ENCODE measurements at regions not wholly inside any gene's neighbourhood (a gene's known extent, or its start where the extent isn't known, plus 50 kb on each side); places are given as distances from the start of the nearest gene placed in this dataset.
A peak's percentile ranks its signal among the peaks of the same experiment; 100 is the strongest.
"Not testable (repeated sequence)": the region's sequence is repeated elsewhere in the genome, so short reads cannot be mapped to it uniquely, and the experiment has no call there.

DNA sequence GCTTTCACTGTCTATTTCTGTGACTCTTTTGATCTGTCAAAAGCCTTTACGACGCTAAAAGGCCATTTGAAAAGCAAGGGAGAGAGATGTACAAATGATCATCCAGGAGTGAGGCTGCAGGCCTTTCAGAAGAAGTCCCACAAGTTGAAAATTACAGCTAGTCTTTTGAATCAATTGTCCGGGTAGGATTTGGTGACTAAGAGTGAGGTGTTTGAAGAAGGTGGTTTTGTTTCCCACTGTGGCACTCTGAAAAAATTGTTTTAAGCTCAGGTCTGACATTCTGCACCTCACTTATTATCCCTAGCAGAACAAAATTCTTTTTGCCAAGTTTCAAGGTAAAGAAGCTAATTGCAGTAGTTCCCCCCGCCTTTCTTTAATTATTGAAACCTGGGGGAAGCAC is 50.8 kb upstream of the TMEM108 start:
- no peak for DNase-seq (ENCODE audit: low read depth, low spot score)

DNA sequence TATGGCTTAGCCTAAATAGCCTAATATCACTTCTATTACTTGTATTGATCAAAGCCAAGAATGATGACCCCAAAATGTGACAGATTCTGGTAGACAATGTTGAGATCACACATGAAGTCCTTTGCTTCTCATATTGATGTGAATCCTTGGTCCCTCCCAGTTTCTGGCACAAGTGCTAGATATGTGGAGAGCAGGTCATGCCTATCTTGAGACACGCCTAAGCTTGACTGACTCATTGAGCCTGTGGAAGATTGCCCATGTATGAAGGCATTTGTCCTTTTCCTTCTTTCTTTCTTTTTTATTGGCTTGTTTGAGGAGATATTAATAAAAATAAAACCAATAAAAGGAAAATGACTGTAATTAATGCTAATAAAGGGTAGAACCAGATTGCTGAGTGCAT is 54.0 kb upstream of the TMEM108 start:
- DNase-seq (ENCODE audit: low read depth, low spot score): no peak

DNA sequence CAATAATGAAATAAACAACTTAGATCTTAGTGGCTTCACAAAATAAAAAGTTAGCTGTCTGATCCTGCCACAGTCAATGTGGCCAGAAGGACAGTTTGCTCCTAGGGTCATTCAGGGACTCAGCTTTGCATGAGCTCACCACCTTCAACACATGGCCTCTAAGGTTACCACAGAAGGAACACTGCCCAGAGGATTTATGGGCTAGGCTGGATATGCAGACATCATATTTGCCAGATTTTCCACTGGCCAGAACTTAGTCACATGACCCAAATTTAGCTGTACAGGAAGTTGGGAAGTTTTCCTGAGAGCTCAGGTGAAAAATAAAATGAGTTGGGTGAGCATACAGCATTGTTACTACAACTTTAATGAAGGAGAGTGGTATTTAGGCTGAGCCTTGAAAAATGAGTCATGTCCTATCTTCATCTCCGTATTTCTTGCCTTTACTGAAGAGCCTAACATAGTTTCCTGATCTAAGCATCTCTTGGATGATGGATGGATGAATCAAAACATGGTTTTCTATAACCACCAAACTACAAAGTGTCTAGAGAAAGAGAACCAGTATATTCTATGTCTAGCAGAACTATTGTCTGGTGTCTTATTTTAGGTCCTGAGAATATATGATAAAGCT is 54.9 kb upstream of the TMEM108 start:
- no peak for DNase-seq (ENCODE audit: low read depth, low spot score)

DNA sequence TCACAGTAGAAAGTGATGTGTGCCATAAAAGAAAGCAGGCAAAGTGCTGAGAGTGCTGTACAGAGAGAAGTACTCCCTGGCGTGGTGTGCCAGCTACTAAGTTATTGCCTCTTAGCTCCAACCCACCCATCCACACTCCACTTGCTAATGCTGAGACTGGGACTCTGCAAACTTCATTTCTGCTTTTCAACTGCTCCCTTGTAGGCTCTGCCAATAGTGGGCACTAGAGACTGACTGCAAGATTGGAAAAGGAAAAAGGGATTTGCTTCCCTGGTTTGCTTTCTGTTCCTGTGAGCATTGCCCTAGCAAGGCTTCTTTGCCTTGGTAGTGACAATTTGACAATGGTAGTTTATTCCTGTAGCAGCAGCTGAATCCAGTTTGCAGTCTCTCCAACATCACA is 56.5 kb upstream of the TMEM108 start:
- DNase-seq (ENCODE audit: low read depth, low spot score): no peak

DNA sequence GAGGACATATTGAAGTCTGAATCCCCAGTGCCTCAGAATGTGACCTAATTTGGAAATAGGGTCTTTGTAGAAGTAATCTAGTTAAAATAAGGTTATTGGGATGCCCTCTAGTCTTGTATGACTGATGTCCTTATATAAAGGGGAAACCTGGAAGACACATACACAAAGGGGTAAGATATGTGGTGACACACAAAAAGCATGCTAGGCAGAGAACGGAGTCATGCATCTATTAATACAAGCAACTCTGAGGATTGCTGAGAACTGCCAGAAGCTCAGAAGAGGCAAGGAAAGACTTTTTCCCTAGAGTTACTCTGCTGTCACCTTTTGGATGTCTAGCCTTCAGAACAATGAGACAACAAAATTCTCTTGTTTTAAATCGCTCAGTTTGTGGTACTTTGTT is 58.1 kb upstream of the TMEM108 start:
- DNase-seq (ENCODE audit: low read depth, low spot score): no peak

DNA sequence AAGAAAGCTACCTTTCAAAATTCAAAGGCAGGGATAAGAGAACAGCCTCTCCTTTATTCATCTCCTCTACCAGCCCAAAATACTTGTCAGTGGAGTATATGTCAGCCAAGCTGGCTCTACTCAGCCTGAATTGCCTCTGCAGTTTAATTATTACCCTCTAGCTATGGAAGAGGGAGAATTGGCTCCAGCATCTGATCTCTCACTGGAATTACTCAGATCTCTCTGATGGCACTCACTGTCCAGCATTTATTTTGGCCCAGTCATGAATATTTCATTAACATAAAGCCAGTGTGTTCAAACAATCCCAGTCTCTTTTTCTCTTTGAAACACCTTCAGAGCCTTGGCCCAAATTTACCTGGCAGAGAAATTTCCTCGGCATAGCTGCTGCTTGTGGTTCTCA is 58.6 kb upstream of the TMEM108 start:
- DNase-seq (ENCODE audit: low read depth, low spot score): no peak

DNA sequence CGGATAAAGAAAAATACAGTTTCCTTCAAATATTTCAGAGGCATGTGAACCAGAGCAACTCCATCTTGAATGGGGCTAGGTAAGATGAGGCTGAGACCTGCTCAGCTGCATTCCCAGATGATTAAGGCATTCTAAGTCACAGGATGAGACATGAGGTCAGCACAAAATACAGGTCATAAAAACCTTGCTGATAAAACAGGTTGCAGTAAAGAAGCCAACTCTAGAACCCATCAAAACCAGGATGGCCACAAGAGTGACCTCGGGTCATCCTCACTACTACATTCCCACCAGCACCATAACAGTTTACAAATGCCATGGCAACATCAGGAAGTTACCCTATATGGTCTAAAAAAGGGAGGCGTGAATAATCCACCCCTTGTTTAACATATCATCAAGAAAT is 59.2 kb upstream of the TMEM108 start:
- DNase-seq (ENCODE audit: low read depth, low spot score): not testable (repeated sequence)

DNA sequence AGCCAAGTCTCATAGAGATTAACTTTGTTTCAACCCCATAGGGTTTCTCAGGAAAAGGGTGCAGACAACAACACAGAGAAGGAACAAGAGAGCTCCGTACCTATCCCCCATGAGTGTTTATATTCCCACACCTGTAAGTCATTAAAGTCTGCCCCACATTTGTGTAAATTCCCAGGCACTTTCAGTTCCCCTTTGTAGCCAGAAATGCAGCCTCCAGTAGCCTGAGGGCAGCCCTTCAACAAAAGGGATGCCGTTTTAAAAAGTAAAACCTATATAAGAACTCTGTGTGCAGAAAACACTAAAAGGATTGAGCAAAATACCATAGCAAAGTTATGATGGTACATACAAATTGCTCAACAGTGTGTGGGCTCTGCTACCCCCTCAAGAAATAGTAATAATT is 59.7 kb upstream of the TMEM108 start:
- DNase-seq (ENCODE audit: low read depth, low spot score): no peak

DNA sequence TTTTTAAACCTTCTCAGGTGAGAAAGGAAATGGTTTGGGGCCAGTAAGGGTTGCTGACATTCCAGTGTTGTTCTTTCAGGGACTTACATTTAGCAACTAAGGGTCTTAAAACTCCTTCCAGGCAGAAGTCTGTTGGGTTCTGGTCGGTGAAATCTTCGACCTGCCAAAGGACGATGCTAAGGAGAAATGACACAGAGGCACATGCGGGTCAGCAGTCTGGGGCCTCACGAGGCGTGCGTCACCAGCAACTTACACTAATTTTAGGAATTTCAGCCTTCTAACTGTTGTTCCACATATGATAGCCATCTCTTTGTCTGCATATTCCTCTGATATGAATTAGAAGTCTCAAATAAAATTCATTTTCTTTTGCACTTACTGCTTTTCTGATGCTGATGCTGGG is 64.1 kb upstream of the TMEM108 start:
- DNase-seq (ENCODE audit: low read depth, low spot score): no peak

DNA sequence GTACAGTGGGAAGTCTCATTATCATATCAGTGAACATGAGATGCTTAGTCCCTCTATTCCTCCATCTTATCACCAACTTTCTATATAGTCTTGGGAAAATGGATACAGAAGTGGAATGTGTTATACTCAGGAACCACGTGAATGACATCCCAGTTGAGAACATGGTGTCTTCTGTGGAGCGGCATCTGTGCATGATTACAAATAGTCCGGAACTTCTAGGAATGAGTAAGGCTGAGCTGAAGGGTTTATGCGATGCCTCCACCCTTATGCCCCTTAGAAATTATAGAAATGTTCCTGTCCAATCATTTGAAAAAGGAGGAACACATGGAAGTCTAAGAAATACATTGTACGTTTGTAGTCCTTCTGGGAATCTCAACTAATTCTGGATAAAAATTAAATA is 64.8 kb upstream of the TMEM108 start:
- no peak for DNase-seq (ENCODE audit: low read depth, low spot score)

DNA sequence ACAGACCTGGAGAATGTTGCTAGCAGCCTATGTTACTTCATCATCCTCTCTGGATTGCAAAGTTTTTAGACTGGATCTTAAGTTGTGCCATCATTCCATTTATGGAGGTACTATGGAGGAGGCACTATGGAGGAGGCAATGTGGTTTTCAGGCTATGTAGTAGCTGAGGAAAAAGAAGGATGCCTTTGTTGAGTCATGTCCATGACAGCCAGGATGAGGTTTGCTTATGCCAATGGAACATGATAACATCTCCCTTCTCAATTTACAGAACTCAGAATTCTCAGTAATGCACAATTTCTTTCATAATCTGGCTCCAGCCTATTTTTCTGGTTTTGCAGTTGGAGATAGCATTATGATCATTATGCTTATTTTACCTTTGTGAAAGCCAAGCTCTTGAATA is 65.9 kb upstream of the TMEM108 start:
- peak; percentile 14 for DNase-seq (ENCODE audit: low read depth, low spot score)

DNA sequence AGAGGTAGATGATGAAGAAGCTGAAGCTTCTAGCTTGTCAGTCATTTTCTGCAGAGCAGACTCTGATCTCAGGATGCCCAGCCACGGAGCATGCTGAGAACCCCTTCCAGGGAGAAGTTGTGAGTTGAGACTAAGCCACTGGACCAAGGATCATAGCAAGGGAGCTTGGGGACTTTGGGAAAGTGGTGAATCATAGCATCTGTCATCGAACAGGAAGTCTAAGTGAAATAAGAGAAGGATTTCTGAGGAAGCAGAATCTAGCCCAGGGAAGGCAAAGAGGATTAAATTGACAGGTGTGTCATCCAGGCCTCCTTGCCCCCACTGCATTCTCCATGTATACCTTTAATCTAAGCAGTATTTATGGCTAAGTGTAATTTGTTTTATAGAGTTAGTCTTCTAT is 71.8 kb upstream of the TMEM108 start:
- DNase-seq (ENCODE audit: low read depth, low spot score): no peak

DNA sequence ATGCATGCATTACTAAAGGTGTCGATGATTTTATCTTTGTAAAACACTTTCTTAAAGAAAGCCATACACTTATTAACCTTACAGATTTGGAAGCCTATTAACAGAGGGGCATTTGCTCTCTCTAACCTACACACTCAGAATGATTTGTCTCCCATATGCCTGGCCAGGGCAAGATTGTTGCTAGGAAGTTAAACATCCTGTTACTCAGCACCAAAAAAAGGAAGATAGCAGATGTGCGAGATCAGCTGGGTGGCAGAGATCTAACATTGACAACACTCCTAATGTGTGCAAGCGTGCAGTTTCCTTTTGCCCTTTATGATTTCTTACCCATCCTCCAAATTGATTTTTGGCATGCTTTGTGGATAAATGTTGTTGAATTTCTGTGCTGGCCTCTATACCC is 73.9 kb upstream of the TMEM108 start:
- no peak for DNase-seq (ENCODE audit: low read depth, low spot score)

DNA sequence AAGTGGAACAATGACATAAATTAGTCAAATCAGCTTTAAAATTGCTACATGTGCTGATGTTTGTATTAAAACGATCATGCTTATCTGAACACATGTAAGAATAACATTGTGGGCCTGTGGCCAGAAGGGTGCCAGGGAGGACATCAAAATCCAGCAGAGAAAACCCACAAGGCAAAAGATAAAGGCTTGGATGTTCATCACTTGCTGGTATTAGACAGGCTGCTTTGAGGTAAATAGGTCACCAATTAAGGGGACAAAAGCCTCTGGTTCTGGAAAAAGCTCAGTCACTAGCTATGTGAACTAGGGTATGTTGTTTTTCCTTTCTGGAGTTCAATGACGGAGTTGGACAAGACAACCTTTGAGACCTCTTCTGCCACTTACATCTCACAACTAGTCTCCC is 74.4 kb upstream of the TMEM108 start:
- DNase-seq (ENCODE audit: low read depth, low spot score): no peak

DNA sequence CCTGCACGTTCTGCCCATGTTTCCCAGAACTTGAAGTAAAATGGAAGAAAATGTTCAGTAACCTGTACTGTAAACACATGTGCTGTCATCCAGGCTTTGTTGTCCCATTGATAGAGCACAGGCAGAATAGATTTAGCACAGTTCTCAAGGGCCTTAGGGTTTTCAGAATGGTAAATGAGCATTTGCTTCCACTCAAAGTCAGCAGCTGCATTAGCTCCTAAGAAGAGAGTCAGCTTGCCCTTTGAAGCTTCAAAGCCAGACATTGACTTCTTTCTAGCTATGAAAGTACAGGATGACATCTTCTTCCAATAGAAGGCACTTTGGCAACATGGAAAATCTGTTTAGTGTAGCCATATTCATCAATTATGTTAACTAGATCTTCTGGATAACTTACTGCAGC is 76.2 kb upstream of the TMEM108 start:
- no peak for DNase-seq (ENCODE audit: low read depth, low spot score)

DNA sequence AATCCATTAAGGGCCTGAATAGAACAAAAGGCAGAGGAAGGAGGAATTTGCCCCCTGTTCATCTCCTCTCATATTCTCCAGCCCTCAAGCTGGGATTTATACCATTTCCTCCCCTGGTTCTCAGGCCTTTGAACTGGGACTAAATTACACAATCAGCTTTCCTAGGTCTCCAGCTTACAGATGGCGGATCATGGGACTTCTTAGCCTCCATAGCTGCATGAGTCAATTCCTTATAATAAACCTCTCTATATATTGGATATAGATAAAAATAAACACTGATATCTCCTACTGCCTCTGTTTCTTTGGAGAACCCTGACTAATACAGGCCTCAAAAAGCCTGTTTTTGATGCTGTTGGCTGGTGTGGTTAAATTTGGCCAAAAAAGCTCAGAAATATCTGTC is 84.5 kb upstream of the TMEM108 start:
- no peak for DNase-seq (ENCODE audit: low read depth, low spot score)

DNA sequence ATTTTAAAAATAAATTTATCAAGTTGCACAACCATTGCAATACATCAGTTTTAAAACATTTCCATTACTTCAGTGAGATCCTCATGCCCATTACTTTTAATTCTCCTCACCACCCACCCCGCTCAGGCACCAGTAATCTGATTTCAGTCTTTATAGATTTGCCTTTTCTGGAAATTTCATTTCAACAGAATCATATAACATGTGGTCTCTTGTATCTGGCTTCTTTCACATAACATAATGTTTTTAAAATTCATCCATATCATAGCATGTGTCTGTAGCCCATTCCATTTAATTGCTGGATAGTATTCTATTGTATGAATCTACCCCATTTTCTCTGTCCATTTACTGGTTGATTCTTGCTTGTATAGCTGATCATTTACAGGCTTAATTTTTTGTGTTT is 110.3 kb upstream of the TMEM108 start:
- no peak for DNase-seq (ENCODE audit: low read depth, low spot score)

DNA sequence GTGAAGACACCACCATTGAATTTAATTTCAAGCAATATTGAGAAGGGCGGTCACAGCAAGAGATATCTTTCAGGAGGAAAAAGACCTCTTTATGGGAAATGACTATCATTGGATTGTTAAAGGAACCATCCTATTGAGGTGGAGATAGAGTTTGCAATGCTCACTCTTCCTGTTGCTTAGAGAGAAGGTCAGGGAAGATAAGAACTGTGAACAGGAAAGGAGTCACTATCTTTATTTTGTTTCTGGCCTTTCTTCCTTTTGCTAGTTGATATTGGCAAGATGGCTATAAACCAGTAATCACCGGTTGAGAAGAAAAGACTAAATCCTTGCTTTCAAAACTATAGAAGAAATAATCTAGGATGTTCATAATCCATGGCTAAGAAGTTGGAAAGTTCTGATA is 112.1 kb upstream of the TMEM108 start:
- no peak for DNase-seq (ENCODE audit: low read depth, low spot score)

DNA sequence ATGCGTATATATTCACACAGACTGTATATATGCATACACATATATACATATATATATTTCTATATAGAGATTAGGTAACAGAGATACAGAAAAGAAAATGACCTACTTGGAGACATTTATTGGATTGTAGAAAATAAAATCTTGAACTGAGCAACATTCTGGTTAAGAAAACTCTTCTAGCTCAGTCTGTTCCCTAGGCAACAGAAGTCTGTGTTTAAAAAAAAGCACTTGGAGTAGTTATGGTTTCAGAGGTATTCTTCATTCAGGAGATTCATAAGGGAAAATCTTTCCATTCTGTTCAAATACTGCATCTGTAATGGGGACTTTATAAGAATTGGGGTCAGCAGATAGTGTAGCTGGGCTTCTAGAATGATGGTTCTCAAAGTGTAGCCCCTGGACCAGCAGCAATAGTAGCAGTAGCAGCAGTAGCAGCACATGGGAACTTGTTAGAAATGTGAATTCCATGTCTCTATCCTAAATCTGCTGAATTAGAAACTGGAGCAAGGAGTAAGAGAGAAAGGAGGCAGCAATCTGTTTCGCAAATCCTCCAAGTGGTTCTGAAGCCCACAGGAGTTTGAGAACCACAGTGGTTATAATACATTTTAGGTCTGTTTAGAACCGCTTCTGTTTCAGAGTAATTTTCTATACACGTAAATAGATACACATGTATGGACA is 112.8 kb upstream of the TMEM108 start:
- DNase-seq (ENCODE audit: low read depth, low spot score): no peak

DNA sequence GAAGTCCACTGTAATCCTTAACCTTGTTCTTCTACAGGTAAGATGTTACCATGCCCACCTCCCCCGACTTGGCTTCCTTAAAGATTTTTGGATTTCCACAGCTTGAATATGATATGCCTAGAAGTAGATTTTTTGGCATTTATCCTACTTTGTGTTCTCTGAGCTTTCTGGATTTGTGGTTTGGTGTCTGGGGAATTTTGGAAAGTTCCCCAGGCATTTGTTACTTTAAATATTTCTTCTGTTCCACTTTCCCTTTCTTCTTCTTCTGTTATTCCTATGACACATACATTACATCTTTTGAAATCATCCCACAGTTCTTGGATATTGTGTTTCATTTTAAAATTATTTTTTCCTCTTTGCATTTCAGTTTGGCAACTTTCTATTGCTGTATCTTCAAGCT is 122.1 kb upstream of the TMEM108 start:
- DNase-seq (ENCODE audit: low read depth, low spot score): peak; percentile 44

DNA sequence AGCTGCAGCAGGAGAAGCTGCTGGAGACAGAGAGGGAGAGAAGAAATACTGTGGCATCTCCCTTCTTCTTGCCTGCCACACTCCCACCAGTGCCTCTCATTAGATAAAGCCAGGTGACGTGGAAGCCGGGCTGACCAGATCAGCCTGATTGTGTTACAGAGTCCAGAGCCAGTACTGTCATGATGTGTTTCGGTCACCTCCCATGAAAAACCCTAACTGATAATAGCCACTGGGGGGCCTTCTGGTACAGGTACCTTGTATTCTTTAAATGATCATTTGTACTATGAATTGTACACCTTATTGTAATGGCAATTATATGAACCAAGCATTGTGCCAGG is 125.8 kb upstream of the TMEM108 start:
- no peak for DNase-seq (ENCODE audit: low read depth, low spot score)

DNA sequence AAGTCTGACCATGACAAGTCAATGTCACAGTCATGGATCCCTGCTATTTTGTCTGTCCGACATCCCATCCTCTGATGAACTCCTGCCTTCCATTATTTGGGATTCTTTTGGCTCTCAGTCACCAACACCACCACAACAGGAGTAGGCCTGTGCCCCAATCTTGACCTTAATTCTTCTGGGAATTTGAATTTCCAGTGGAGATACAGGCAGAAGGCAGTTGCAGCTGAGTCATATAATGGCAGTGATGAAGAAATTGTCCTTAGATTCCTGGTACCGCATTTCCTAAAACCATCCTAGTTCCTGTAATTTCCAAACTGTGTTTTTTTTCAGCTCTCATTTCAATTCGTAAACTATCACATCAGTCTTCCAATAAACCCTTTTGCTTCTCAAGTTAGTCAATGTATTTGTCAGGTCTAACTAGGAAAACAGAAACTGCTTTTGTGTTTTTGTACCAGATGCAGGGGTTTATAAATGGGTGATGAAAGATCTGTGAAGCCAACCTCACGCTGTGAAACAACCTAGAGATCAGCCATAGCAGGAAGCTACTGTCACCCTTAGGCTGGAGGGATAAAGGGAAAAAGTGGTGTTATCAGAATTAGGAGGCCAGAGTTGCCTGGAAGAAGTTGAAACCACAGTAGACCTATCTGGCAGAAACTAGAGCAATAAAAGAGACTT is 126.3 kb upstream of the TMEM108 start:
- no peak for DNase-seq (ENCODE audit: low read depth, low spot score)

DNA sequence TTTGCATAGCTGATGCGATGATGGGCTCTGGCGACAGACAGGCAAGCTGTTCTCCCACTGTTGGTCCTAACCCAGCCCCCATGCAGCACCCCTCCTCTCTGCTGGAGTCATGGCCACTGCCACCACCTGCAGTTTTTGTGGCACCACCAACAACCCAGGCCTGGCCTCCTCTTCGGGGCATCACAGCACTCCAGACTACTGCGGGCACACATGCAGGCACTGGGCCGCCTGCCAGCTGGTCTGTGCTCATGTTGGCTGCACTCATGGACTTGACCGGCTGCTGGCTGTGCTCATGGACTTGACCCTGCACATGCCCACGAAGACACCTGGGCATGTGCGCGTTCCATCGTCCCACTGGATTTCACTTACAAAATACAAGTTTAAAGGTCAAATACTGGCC is 130.9 kb upstream of the TMEM108 start:
- no peak for DNase-seq (ENCODE audit: low read depth, low spot score)

DNA sequence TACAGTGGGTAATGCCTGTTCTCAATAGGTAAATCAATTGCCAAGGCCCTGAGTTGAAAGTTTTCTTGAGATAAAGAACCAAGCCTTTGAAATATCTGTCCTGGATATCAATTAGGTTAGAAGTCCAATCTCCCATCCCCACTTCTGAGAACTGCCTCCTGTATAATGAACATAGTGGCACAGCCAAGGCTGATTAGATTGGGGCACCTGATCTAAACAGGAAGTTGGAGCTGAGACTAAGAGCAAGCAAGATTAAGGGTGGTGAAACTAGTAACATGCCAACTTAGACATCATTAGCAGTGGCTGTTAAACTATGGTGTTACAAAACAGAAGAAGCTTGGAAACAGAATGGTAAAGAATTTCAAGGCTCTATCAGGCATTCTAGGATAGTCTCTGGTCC is 137.7 kb upstream of the TMEM108 start:
- no peak for DNase-seq (ENCODE audit: low read depth, low spot score)

All from astrocyte of the hippocampus (primary cell).